ENCODE measurements at regions not wholly inside any gene's neighbourhood (a gene's known extent, or its start where the extent isn't known, plus 50 kb on each side); places are given as distances from the start of the nearest gene placed in this dataset.
"Not testable (repeated sequence)": the region's sequence is repeated elsewhere in the genome, so short reads cannot be mapped to it uniquely, and the experiment has no call there.

- DNase-seq (ENCODE audit: low read depth in 4 of 4, low spot score in 1 of 4): no peak
Measured at GRCh38 chr16:35795361-35796029, 2336.1 kb downstream of the TP53TG3F start.

GRCh38 chr16:35797811-35798210 lies 2338.4 kb downstream of the TP53TG3F start:
- DNase-seq (ENCODE audit: low read depth in 4 of 4, low spot score in 1 of 4): no peak

- no peak for DNase-seq (ENCODE audit: low read depth in 4 of 4, low spot score in 1 of 4)
Measured at GRCh38 chr16:35798885-35799426, 2339.5 kb downstream of the TP53TG3F start.

GRCh38 chr16:35804465-35804864 lies 2345.1 kb downstream of the TP53TG3F start:
- DNase-seq (ENCODE audit: low read depth in 4 of 4, low spot score in 1 of 4): not testable (repeated sequence)

GRCh38 chr16:35823342-35823741 lies 2363.9 kb downstream of the TP53TG3F start:
- DNase-seq (ENCODE audit: low read depth in 4 of 4, low spot score in 1 of 4): no peak

- no peak for DNase-seq (ENCODE audit: low read depth in 4 of 4, low spot score in 1 of 4)
Measured at GRCh38 chr16:35841632-35842031, 2382.2 kb downstream of the TP53TG3F start.

GRCh38 chr16:35862242-35862641 lies 2402.8 kb downstream of the TP53TG3F start:
- no peak for DNase-seq (ENCODE audit: low read depth in 4 of 4, low spot score in 1 of 4)

GRCh38 chr16:35868630-35869029 lies 2409.2 kb downstream of the TP53TG3F start:
- no peak for DNase-seq (ENCODE audit: low read depth in 4 of 4, low spot score in 1 of 4)

- no peak for DNase-seq (ENCODE audit: low read depth in 4 of 4, low spot score in 1 of 4)
Measured at GRCh38 chr16:35873472-35873871, 2414.1 kb downstream of the TP53TG3F start.

- DNase-seq (ENCODE audit: low read depth in 4 of 4, low spot score in 1 of 4): no peak
Measured at GRCh38 chr16:35881654-35882053, 2422.2 kb downstream of the TP53TG3F start.

GRCh38 chr16:35906440-35906839 lies 2447.0 kb downstream of the TP53TG3F start:
- no peak for DNase-seq (ENCODE audit: low read depth in 4 of 4, low spot score in 1 of 4)

GRCh38 chr16:35908152-35908551 lies 2448.7 kb downstream of the TP53TG3F start:
- DNase-seq (ENCODE audit: low read depth in 4 of 4, low spot score in 1 of 4): no peak

- no peak for DNase-seq (ENCODE audit: low read depth in 4 of 4, low spot score in 1 of 4)
Measured at GRCh38 chr16:35908942-35909341, 2449.5 kb downstream of the TP53TG3F start.

GRCh38 chr16:35909351-35909954 lies 2450.0 kb downstream of the TP53TG3F start:
- no peak for DNase-seq (ENCODE audit: low read depth in 4 of 4, low spot score in 1 of 4)

- no peak for DNase-seq (ENCODE audit: low read depth in 4 of 4, low spot score in 1 of 4)
Measured at GRCh38 chr16:35910409-35910808, 2451.0 kb downstream of the TP53TG3F start.

GRCh38 chr16:35911899-35912298 lies 2452.5 kb downstream of the TP53TG3F start:
- no peak for DNase-seq (ENCODE audit: low read depth in 4 of 4, low spot score in 1 of 4)

GRCh38 chr16:35931722-35932121 lies 2472.3 kb downstream of the TP53TG3F start:
- no peak for DNase-seq (ENCODE audit: low read depth in 4 of 4, low spot score in 1 of 4)

Data from stimulated activated CD4-positive, alpha-beta T cell treated with anti-CD3 and anti-CD28 coated beads, Interleukin-1b, Interleukin-23, amount 100 ng/mL, for 24 hours (primary cell).